ENCODE measurements at regions not wholly inside any gene's neighbourhood (a gene's known extent, or its start where the extent isn't known, plus 50 kb on each side); places are given as distances from the start of the nearest gene placed in this dataset.

- no peak for TF ChIP-seq EZH2 (IDR thresholded peaks at IDR 0.05)
- no peak for TF ChIP-seq CTCF (IDR thresholded peaks at IDR 0.05)
- no peak for TF ChIP-seq EZH2phosphoT487 (IDR thresholded peaks at IDR 0.05)
Measured at GRCh38 chr2:118761771-118762170, 85.7 kb downstream of the EN1 start.

All from neural progenitor cell (in vitro differentiated cells).